ENCODE measurements at regions not wholly inside any gene's neighbourhood (a gene's known extent, or its start where the extent isn't known, plus 50 kb on each side); places are given as distances from the start of the nearest gene placed in this dataset.

DNA sequence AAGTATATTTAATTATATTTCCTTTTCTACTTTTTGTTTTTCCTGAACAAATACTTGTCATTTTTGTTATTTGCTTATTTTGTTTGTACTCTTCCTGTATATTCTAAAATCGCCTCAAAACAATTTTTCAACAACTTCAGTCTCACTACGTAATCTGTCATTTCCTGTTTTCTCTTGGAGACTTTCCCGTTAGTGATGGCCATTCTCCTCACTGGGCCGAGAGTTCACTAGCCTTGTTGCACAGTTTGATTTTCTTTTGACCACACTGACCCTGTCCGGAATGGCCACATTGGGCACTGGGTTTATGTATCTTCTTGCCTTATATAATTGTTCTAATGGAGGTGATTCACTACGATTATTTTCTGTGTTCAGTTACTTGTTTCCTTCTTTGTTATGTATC lies 726.1 kb downstream of the FAM181B start:
- no peaks in the 10 kb centered on the region for H3K4me1 ChIP-seq (ENCODE audit: control insufficient read depth, extremely low read depth, insufficient read depth, low read length)
- no peak for FAIRE-seq
- dilution Hi-C loops (cut with MboI; ENCODE audit: extremely low pct_ligation_motif_present, low sequenced_read_pairs) (no loop called here), intact Hi-C loops (cut with micrococcal nuclease) (no loop called here)
- no peak overlapping the region for H3K4me3 ChIP-seq (replicated peaks in 1 of 3; ENCODE audit: insufficient read depth in 1 of 3, low read depth in 1 of 3, low read length in 3 of 3)
- H2AFZ ChIP-seq (ENCODE audit: low read depth, low read length): no peak overlapping the region
- no peaks in the 10 kb centered on the region for H3K36me3 ChIP-seq (ENCODE audit: control insufficient read depth in 2 of 2, extremely low read depth in 1 of 2, insufficient read depth in 2 of 2, low read length in 2 of 2)
- H3K27me3 ChIP-seq (ENCODE audit: control insufficient read depth in 2 of 2, insufficient read depth in 2 of 2, low read length in 2 of 2): no peaks in the 10 kb centered on the region
- no peaks in the 10 kb centered on the region for H3K79me2 ChIP-seq (ENCODE audit: control insufficient read depth, insufficient read depth, low read length)
- BruUV-seq (replicated peaks): no TSS peak
- no peaks in the 10 kb centered on the region for H4K20me1 ChIP-seq (replicated peaks; ENCODE audit: control insufficient read depth, extremely low read depth, insufficient read depth, low read length)
- peaks cover 3% of the 10 kb centered on the region for H3K9me3 ChIP-seq (replicated peaks; ENCODE audit: control insufficient read depth, insufficient read depth, low read length)
- H3K9ac ChIP-seq (replicated peaks; ENCODE audit: extremely low read depth, insufficient read depth, low read length): no peak overlapping the region
- POLR2A ChIA-PET: no interaction called here
- no peak for TF ChIP-seq EZH2 (IDR thresholded peaks at IDR 0.05; ENCODE audit: borderline replicate concordance, low read depth, low read length, severe bottlenecking)
- TF ChIP-seq FOS (IDR thresholded peaks at IDR 0.05; ENCODE audit: borderline replicate concordance, insufficient read depth, low read length): no peak
- TF ChIP-seq JUN (IDR thresholded peaks at IDR 0.05; ENCODE audit: borderline replicate concordance, insufficient read depth, insufficient read length, low read depth): no peak
- TF ChIP-seq CTCF (IDR thresholded peaks at IDR 0.05; ENCODE audit: extremely low read depth in 1 of 2, insufficient read depth in 1 of 2, low read depth in 1 of 2, low read length in 2 of 2): no peak
- TF ChIP-seq GATA2 (IDR thresholded peaks at IDR 0.05; ENCODE audit: insufficient read depth, insufficient read length, low read depth, low read length): no peak
- TF ChIP-seq POLR2A (IDR thresholded peaks at IDR 0.05; ENCODE audit: low read depth, low read length): no peak
- TF ChIP-seq MYC (IDR thresholded peaks at IDR 0.05; ENCODE audit: low read depth, low read length): no peak
- TF ChIP-seq, protein P1, sequence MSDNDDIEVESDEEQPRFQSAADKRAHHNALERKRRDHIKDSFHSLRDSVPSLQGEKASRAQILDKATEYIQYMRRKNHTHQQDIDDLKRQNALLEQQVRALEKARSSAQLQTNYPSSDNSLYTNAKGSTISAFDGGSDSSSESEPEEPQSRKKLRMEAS (IDR thresholded peaks at IDR 0.05; ENCODE audit: insufficient read depth, insufficient read length): no peak
- TF ChIP-seq POLR2AphosphoS5 (IDR thresholded peaks at IDR 0.05; ENCODE audit: insufficient read depth, low read depth, low read length): no peak
- H3K4me2 ChIP-seq (ENCODE audit: insufficient read depth, low read length): no peak overlapping the region
- CTCF ChIA-PET: no interaction called here
- no peak for DNase-seq (ENCODE audit: low read depth, low spot score)
- no peaks in the 10 kb centered on the region for H3K9me1 ChIP-seq (replicated peaks; ENCODE audit: control insufficient read depth, extremely low read depth, insufficient read depth, low read length)
- no peak overlapping the region for H3K27ac ChIP-seq (ENCODE audit: insufficient read depth, low read depth, low read length)
